GM23338 (cell line): ENCODE measurements at regions not wholly inside any gene's neighbourhood (a gene's known extent, or its start where the extent isn't known, plus 50 kb on each side); places are given as distances from the start of the nearest gene placed in this dataset.
"Not testable (repeated sequence)": the region's sequence is repeated elsewhere in the genome, so short reads cannot be mapped to it uniquely, and the experiment has no call there.

Experiments
- ATAC-seq: fragments of 200-7000 bp; cut with Tn5 transposase; 3 replicates; pipeline ENCODE4 v1.9.1; 2020
- DNase-seq: peaks from one replicate; pipeline ENCODE4 v3.0.0-alpha.2; 2015; ENCODE audit warnings: low spot score
- H2AFZ ChIP-seq: fragments of 200-600 bp; sonication (generic); 2 replicates; pipeline ENCODE4 v1.8.0; 2016; ENCODE audit warnings: antibody characterized with exemption, mild to moderate bottlenecking, moderate library complexity
- H3F3A ChIP-seq: fragments of 200-600 bp; sonication (generic); replicated peaks from 2 replicates; pipeline ENCODE4 v1.8.0; 2017; ENCODE audit warnings: antibody characterized with exemption, mixed run types, low read depth
- H3K27ac ChIP-seq: fragments of 200-600 bp; sonication (generic); 2 replicates; pipeline ENCODE4 v1.6.1; 2016; ENCODE audit warnings: low read depth
- H3K27me3 ChIP-seq: fragments of 200-600 bp; sonication (generic); 2 replicates; pipeline ENCODE4 v1.8.0; 2016; ENCODE audit warnings: mild to moderate bottlenecking, mixed run types, moderate library complexity; ENCODE audit not compliant: insufficient read depth
- H3K36me3 ChIP-seq: fragments of 200-600 bp; sonication (generic); 2 replicates; pipeline ENCODE4 v1.8.0; 2016; ENCODE audit warnings: mild to moderate bottlenecking; ENCODE audit not compliant: insufficient read depth
- H3K4me1 ChIP-seq: fragments of 200-600 bp; sonication (generic); 2 replicates; pipeline ENCODE4 v1.8.0; 2016; ENCODE audit warnings: mild to moderate bottlenecking, moderate library complexity; ENCODE audit not compliant: insufficient read depth
- H3K4me2 ChIP-seq: fragments of 200-600 bp; sonication (generic); 2 replicates; pipeline ENCODE4 v1.7.1; 2017; ENCODE audit warnings: mixed run types
- H3K4me3 ChIP-seq: fragments of 200-600 bp; sonication (generic); 2 replicates; pipeline ENCODE4 v1.6.1; 2016; ENCODE audit warnings: mixed run types
- H3K79me2 ChIP-seq: fragments of 200-600 bp; sonication (generic); replicated peaks from 2 replicates; pipeline ENCODE4 v1.8.0; 2017; ENCODE audit warnings: mild to moderate bottlenecking; ENCODE audit not compliant: insufficient read depth
- H3K9me2 ChIP-seq: fragments of 200-600 bp; sonication (generic); 2 replicates; pipeline ENCODE4 v1.8.0; 2017; ENCODE audit not compliant: insufficient read depth
- H4K20me1 ChIP-seq: fragments of 200-600 bp; sonication (generic); replicated peaks from 2 replicates; pipeline ENCODE4 v1.8.0; 2017; ENCODE audit warnings: mild to moderate bottlenecking; ENCODE audit not compliant: insufficient read depth
- H3K27ac Mint-ChIP-seq: 2 replicates; pipeline ENCODE4 v1.8.0; 2020; ENCODE audit warnings: inconsistent platforms, mild to moderate bottlenecking, moderate library complexity, mixed read lengths
- H3K27me3 Mint-ChIP-seq: 3 replicates; pipeline ENCODE4 v1.8.0; 2022; ENCODE audit warnings: low read depth, mild to moderate bottlenecking, moderate library complexity, mixed read lengths, inconsistent platforms; ENCODE audit not compliant: insufficient read depth, poor library complexity
- H3K36me3 Mint-ChIP-seq: 3 replicates; pipeline ENCODE4 v1.8.0; 2021; ENCODE audit warnings: low read depth, mild to moderate bottlenecking, inconsistent platforms, moderate library complexity, mixed read lengths
- H3K4me1 Mint-ChIP-seq: 3 replicates; pipeline ENCODE4 v1.8.0; 2020; ENCODE audit warnings: mild to moderate bottlenecking, inconsistent platforms, mixed read lengths
- H3K4me3 Mint-ChIP-seq: 3 replicates; pipeline ENCODE4 v1.8.0; 2021; ENCODE audit warnings: moderate library complexity, mild to moderate bottlenecking, inconsistent platforms, mixed read lengths
- H3K9me3 Mint-ChIP-seq: 3 replicates; pipeline ENCODE4 v1.8.0; 2020; ENCODE audit warnings: moderate library complexity, mild to moderate bottlenecking, inconsistent platforms, mixed read lengths
- CREB1 ChIP-seq: fragments of 250-450 bp; sonication (Bioruptor Pico); IDR thresholded peaks from 2 replicates; pipeline ENCODE4 v1.5.0; 2020; ENCODE audit warnings: low read depth, mild to moderate bottlenecking, moderate library complexity
- CTCF ChIP-seq, 2 experiments: fragments of 200-600 bp in 1 of 2; sonication (generic) in 1 of 2; conservative IDR thresholded peaks; 2 replicates each; pipeline versions ENCODE4 v1.5.1 to v1.6.1; 2016 to 2017; ENCODE audit warnings: antibody characterized with exemption in 2 of 2, low read depth in 2 of 2, mild to moderate bottlenecking in 2 of 2, moderate library complexity in 1 of 2
- ETS1 ChIP-seq: IDR thresholded peaks from 2 replicates; pipeline ENCODE4 v1.6.1; 2016; ENCODE audit warnings: antibody characterized with exemption
- EZH2phosphoT487 ChIP-seq: fragments of 200-600 bp; sonication (generic); IDR thresholded peaks from one replicate; pipeline ENCODE4 v1.8.1; 2018; ENCODE audit warnings: antibody characterized with exemption; ENCODE audit not compliant: unreplicated experiment
- JUNB ChIP-seq: IDR thresholded peaks from one replicate; pipeline ENCODE4 v1.6.1; 2016; ENCODE audit warnings: antibody characterized with exemption; ENCODE audit not compliant: unreplicated experiment
- NANOG ChIP-seq: IDR thresholded peaks from 2 replicates; pipeline ENCODE4 v1.6.1; 2016; ENCODE audit warnings: antibody characterized with exemption, borderline replicate concordance
- POLR2AphosphoS5 ChIP-seq: IDR thresholded peaks from 2 replicates; pipeline ENCODE4 v1.6.1; 2016; ENCODE audit warnings: antibody characterized with exemption, low read depth
- REST ChIP-seq: IDR thresholded peaks from one replicate; pipeline ENCODE4 v1.6.1; 2018; ENCODE audit warnings: antibody characterized with exemption; ENCODE audit not compliant: unreplicated experiment
- STAT1 ChIP-seq: IDR thresholded peaks from one replicate; pipeline ENCODE4 v1.6.1; 2016; ENCODE audit warnings: antibody characterized with exemption; ENCODE audit not compliant: unreplicated experiment
- ZNF114 ChIP-seq: fragments of 250-450 bp; sonication (Bioruptor Pico); IDR thresholded peaks from 2 replicates; pipeline ENCODE4 v1.5.0; 2020; ENCODE audit warnings: mild to moderate bottlenecking, moderate library complexity
- ZNF331 ChIP-seq: fragments of 250-450 bp; sonication (Bioruptor Pico); IDR thresholded peaks from 2 replicates; pipeline ENCODE4 v1.5.0; 2020; ENCODE audit warnings: low read depth, mild to moderate bottlenecking, moderate library complexity
- ZNF462 ChIP-seq: fragments of 250-450 bp; sonication (Bioruptor Pico); IDR thresholded peaks from 2 replicates; pipeline ENCODE4 v1.5.0; 2020; ENCODE audit warnings: mild to moderate bottlenecking, moderate library complexity

GRCh38 chr3:89533275-89533674 is 425.9 kb downstream of the EPHA3 start:
- Histone ChIP-seq H3K36me3 (no peaks in the 10 kb centered on the region), H4K20me1 (no peaks in the 10 kb centered on the region), H3K9me2 (no peaks in the 10 kb centered on the region), H3K27me3 (no peaks in the 10 kb centered on the region), H3K4me1 (peaks cover 13% of the 10 kb centered on the region), H3F3A (no peaks in the 10 kb centered on the region), H3K4me3 (no peak overlapping the region), H3K79me2 (no peaks in the 10 kb centered on the region), H2AFZ (no peak overlapping the region), H3K27ac (no peak overlapping the region), H3K4me2 (no peak overlapping the region)
- Mint-ChIP-seq H3K9me3 (peaks cover 10% of the 10 kb centered on the region), H3K27ac (no peak overlapping the region), H3K36me3 (peaks cover 5% of the 10 kb centered on the region; the same call in 1 of the 3 replicates), H3K27me3 (no peaks in the 10 kb centered on the region), H3K4me3 (no peak overlapping the region), H3K4me1 (peaks cover 11% of the 10 kb centered on the region)
- DNase-seq = no peak
- ATAC-seq = no peak
- TF ChIP-seq ZNF331 (CRISPR knock-in tag) = no peak
- TF ChIP-seq CREB1 (CRISPR knock-in tag) = no peak
- TF ChIP-seq NANOG = no peak
- no peak for TF ChIP-seq ZNF462 (CRISPR knock-in tag)
- TF ChIP-seq POLR2AphosphoS5 = no peak
- no peak for TF ChIP-seq ETS1
- TF ChIP-seq JUNB = no peak
- TF ChIP-seq STAT1 = no peak
- TF ChIP-seq ZNF114 (CRISPR knock-in tag) = no peak
- no peak for TF ChIP-seq CTCF (conservative IDR thresholded peaks at IDR 0.05; ENCODE audit: low read depth in 2 of 2)
- TF ChIP-seq EZH2phosphoT487 = no peak
- TF ChIP-seq REST = no peak

- ATAC-seq, H3K27ac ChIP-seq, H3K4me1 Mint-ChIP-seq, H3K36me3 ChIP-seq, DNase-seq, H3K79me2 ChIP-seq, H3K4me1 ChIP-seq, H3K4me3 Mint-ChIP-seq, H3K27ac Mint-ChIP-seq, H3K9me2 ChIP-seq, H3K27me3 ChIP-seq, H3K27me3 Mint-ChIP-seq, H3K36me3 Mint-ChIP-seq, H3F3A ChIP-seq, H2AFZ ChIP-seq, H3K9me3 Mint-ChIP-seq, H3K4me3 ChIP-seq, H3K4me2 ChIP-seq, H4K20me1 ChIP-seq: not testable (repeated sequence)
Observed at GRCh38 chr3:89554587-89554986, 447.2 kb downstream of the EPHA3 start.
